Ovary (tissue), 3 donors: ENCODE measurements at regions not wholly inside any gene's neighbourhood (a gene's known extent, or its start where the extent isn't known, plus 50 kb on each side); places are given as distances from the start of the nearest gene placed in this dataset.

Experiments used
- POLR2A ChIP-seq: fragments of 450-650 bp; IDR thresholded peaks from one replicate; pipeline ENCODE4 v1.6.1; 2017; ENCODE audit warnings: antibody characterized with exemption, mild to moderate bottlenecking, moderate library complexity
- TF ChIP-seq, protein P1 (sequence below), 3 donors: fragments of 450-650 bp in 2 of 3; fragments of 200-600 bp in 1 of 3; IDR thresholded peaks; one replicate each; pipeline versions ENCODE4 v1.5.1 to v1.8.0; 2016 to 2022; ENCODE audit warnings: antibody characterized with exemption in 3 of 3, mild to moderate bottlenecking in 1 of 3
- donor health status: DM: no; HTN: no; CAD: no.

DNA sequence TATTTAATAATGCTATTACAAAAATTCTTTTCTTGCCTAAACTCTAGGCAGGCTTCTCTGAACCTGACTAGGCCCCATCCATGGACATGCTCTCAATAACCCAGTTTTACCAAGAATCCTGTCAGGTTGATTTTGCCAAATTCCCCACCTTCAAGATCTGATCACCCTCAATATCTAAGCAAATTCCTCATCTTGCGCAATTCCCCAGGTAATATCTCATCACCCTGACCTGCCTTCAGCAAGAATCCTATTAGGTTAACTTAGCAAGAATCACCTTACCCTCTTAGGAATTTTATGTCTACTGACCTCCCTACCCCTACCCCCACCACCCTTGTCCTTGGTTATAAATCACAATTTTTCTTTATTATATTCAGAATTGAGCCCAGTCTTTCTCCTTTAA is 579.1 kb downstream of the C4orf33 start:
- TF ChIP-seq, protein P1, sequence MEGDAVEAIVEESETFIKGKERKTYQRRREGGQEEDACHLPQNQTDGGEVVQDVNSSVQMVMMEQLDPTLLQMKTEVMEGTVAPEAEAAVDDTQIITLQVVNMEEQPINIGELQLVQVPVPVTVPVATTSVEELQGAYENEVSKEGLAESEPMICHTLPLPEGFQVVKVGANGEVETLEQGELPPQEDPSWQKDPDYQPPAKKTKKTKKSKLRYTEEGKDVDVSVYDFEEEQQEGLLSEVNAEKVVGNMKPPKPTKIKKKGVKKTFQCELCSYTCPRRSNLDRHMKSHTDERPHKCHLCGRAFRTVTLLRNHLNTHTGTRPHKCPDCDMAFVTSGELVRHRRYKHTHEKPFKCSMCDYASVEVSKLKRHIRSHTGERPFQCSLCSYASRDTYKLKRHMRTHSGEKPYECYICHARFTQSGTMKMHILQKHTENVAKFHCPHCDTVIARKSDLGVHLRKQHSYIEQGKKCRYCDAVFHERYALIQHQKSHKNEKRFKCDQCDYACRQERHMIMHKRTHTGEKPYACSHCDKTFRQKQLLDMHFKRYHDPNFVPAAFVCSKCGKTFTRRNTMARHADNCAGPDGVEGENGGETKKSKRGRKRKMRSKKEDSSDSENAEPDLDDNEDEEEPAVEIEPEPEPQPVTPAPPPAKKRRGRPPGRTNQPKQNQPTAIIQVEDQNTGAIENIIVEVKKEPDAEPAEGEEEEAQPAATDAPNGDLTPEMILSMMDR (IDR thresholded peaks at IDR 0.05): no peak
- no peak for TF ChIP-seq POLR2A
